Epithelial cell of esophagus (primary cell): ENCODE measurements at regions not wholly inside any gene's neighbourhood (a gene's known extent, or its start where the extent isn't known, plus 50 kb on each side); places are given as distances from the start of the nearest gene placed in this dataset.

Experiments
- DNase-seq: peaks from one replicate; pipeline ENCODE4 v3.0.0; 2010; ENCODE audit warnings: low read depth
- H3K4me3 ChIP-seq: 2 replicates; pipeline ENCODE4 v1.5.1; 2011; ENCODE audit warnings: mild to moderate bottlenecking, low read length, control low read depth
- CTCF ChIP-seq: IDR thresholded peaks from 2 replicates; pipeline ENCODE4 v1.5.1; 2011; ENCODE audit warnings: low read depth, mild to moderate bottlenecking, low read length, control low read depth, inconsistent platforms; ENCODE audit not compliant: insufficient read depth; ENCODE audit errors: missing control alignments

- no peak for TF ChIP-seq CTCF
- H3K4me3 ChIP-seq: no peak overlapping the region
- DNase-seq: peak; percentile 12
Measured at GRCh38 chr12:40551466-40551865, 140.8 kb upstream of the CNTN1 start.

- peak; percentile 42 for DNase-seq
- no peak overlapping the region for H3K4me3 ChIP-seq
- TF ChIP-seq CTCF: no peak
Measured at GRCh38 chr12:40552868-40553267, 139.4 kb upstream of the CNTN1 start.

GRCh38 chr12:40557980-40558379 is 134.3 kb upstream of the CNTN1 start:
- H3K4me3 ChIP-seq: no peak overlapping the region
- TF ChIP-seq CTCF: no peak
- no peak for DNase-seq

- no peak for DNase-seq
- no peak overlapping the region for H3K4me3 ChIP-seq
- TF ChIP-seq CTCF: no peak
Measured at GRCh38 chr12:40559865-40560264, 132.4 kb upstream of the CNTN1 start.

- H3K4me3 ChIP-seq: no peak overlapping the region
- no peak for DNase-seq
- TF ChIP-seq CTCF: no peak
Measured at GRCh38 chr12:40560848-40561247, 131.4 kb upstream of the CNTN1 start.

GRCh38 chr12:40561395-40561966 is 130.8 kb upstream of the CNTN1 start:
- no peak for TF ChIP-seq CTCF
- no peak overlapping the region for H3K4me3 ChIP-seq
- DNase-seq: no peak

GRCh38 chr12:40565029-40565633 is 127.1 kb upstream of the CNTN1 start:
- no peak for TF ChIP-seq CTCF
- no peak for DNase-seq
- no peak overlapping the region for H3K4me3 ChIP-seq
